ENCODE measurements at regions not wholly inside any gene's neighbourhood (a gene's known extent, or its start where the extent isn't known, plus 50 kb on each side); places are given as distances from the start of the nearest gene placed in this dataset.

- no peak for DNase-seq (ENCODE audit: low read depth)
These were observed 525.5 kb downstream of the NR2F1-AS1 start for GRCh38 chr5:93055561-93055960.

- no peak for DNase-seq (ENCODE audit: low read depth)
These were observed 526.4 kb downstream of the NR2F1-AS1 start for GRCh38 chr5:93054424-93055163.

GRCh38 chr5:93053825-93054224 lies 527.2 kb downstream of the NR2F1-AS1 start:
- DNase-seq (ENCODE audit: low read depth), result no peak

- DNase-seq (ENCODE audit: low read depth), result no peak
These were observed 532.2 kb downstream of the NR2F1-AS1 start for GRCh38 chr5:93048858-93049257.

- DNase-seq (ENCODE audit: low read depth), result no peak
These were observed 536.0 kb downstream of the NR2F1-AS1 start for GRCh38 chr5:93044859-93045666.

GRCh38 chr5:93039888-93040287 lies 541.1 kb downstream of the NR2F1-AS1 start:
- DNase-seq (ENCODE audit: low read depth), result no peak

GRCh38 chr5:93034621-93035590 lies 546.1 kb downstream of the NR2F1-AS1 start:
- no peak for DNase-seq (ENCODE audit: low read depth)

- DNase-seq (ENCODE audit: low read depth), result no peak
These were observed 558.1 kb downstream of the NR2F1-AS1 start for GRCh38 chr5:93022796-93023447.

- DNase-seq (ENCODE audit: low read depth), result no peak
These were observed 558.8 kb downstream of the NR2F1-AS1 start for GRCh38 chr5:93022211-93022610.

GRCh38 chr5:93019896-93020295 lies 561.1 kb downstream of the NR2F1-AS1 start:
- no peak for DNase-seq (ENCODE audit: low read depth)

- DNase-seq (ENCODE audit: low read depth), result no peak
These were observed 562.6 kb downstream of the NR2F1-AS1 start for GRCh38 chr5:93018461-93018860.

- DNase-seq (ENCODE audit: low read depth), result peak; percentile 28
These were observed 563.2 kb downstream of the NR2F1-AS1 start for GRCh38 chr5:93017849-93018248.

GRCh38 chr5:93017376-93017775 lies 563.6 kb downstream of the NR2F1-AS1 start:
- DNase-seq (ENCODE audit: low read depth), result no peak

- DNase-seq (ENCODE audit: low read depth), result no peak
These were observed 570.4 kb downstream of the NR2F1-AS1 start for GRCh38 chr5:93010616-93011015.

GRCh38 chr5:93010037-93010436 lies 571.0 kb downstream of the NR2F1-AS1 start:
- DNase-seq (ENCODE audit: low read depth), result no peak

- DNase-seq (ENCODE audit: low read depth), result no peak
These were observed 572.4 kb downstream of the NR2F1-AS1 start for GRCh38 chr5:93008502-93009207.

GRCh38 chr5:93006915-93007314 lies 574.1 kb downstream of the NR2F1-AS1 start:
- DNase-seq (ENCODE audit: low read depth), result no peak

- DNase-seq (ENCODE audit: low read depth), result no peak
These were observed 582.6 kb downstream of the NR2F1-AS1 start for GRCh38 chr5:92998456-92998855.

GRCh38 chr5:92994392-92994791 lies 586.6 kb downstream of the NR2F1-AS1 start:
- no peak for DNase-seq (ENCODE audit: low read depth)

- no peak for DNase-seq (ENCODE audit: low read depth)
These were observed 588.9 kb downstream of the NR2F1-AS1 start for GRCh38 chr5:92992073-92992472.

- no peak for DNase-seq (ENCODE audit: low read depth)
These were observed 589.4 kb downstream of the NR2F1-AS1 start for GRCh38 chr5:92991581-92992067.
